ENCODE measurements at regions not wholly inside any gene's neighbourhood (a gene's known extent, or its start where the extent isn't known, plus 50 kb on each side); places are given as distances from the start of the nearest gene placed in this dataset.

GRCh38 chr4:144360146-144360793, 219.8 kb upstream of the GYPA start:
- DNase-seq (ENCODE audit: extremely low read depth, low read depth): no peak
- TF ChIP-seq, protein P1, sequence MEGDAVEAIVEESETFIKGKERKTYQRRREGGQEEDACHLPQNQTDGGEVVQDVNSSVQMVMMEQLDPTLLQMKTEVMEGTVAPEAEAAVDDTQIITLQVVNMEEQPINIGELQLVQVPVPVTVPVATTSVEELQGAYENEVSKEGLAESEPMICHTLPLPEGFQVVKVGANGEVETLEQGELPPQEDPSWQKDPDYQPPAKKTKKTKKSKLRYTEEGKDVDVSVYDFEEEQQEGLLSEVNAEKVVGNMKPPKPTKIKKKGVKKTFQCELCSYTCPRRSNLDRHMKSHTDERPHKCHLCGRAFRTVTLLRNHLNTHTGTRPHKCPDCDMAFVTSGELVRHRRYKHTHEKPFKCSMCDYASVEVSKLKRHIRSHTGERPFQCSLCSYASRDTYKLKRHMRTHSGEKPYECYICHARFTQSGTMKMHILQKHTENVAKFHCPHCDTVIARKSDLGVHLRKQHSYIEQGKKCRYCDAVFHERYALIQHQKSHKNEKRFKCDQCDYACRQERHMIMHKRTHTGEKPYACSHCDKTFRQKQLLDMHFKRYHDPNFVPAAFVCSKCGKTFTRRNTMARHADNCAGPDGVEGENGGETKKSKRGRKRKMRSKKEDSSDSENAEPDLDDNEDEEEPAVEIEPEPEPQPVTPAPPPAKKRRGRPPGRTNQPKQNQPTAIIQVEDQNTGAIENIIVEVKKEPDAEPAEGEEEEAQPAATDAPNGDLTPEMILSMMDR (IDR thresholded peaks at IDR 0.05; ENCODE audit: low read depth, low read length): no peak

DNA sequence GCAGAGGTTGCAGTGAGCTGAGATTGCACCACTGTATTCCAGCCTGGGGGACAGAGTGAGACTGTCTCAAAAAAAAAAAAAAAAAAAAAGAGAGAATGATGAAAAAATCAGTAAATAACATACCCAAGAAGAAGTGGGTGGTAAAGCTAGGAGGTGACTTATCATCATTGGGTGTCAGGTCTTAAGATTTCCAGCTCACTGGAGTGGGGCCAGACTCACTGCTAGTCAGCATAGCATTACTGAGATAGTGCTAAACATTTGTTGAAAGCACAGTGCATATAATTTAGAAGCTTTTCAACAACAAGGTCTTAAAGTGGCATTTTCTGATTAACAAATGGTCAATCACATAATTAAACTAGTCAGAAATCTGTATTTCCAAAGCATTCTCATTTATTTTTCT, 221.8 kb upstream of the GYPA start:
- no peak for DNase-seq (ENCODE audit: extremely low read depth, low read depth)
- TF ChIP-seq, protein P1 (IDR thresholded peaks at IDR 0.05; ENCODE audit: low read depth, low read length): no peak

GRCh38 chr4:144363890-144364289, 223.4 kb upstream of the GYPA start:
- TF ChIP-seq, protein P1 (IDR thresholded peaks at IDR 0.05; ENCODE audit: low read depth, low read length): no peak
- DNase-seq (ENCODE audit: extremely low read depth, low read depth): no peak

- TF ChIP-seq, protein P1 (IDR thresholded peaks at IDR 0.05; ENCODE audit: low read depth, low read length): no peak
- DNase-seq (ENCODE audit: extremely low read depth, low read depth): no peak
Observed at GRCh38 chr4:144366425-144366824, 225.9 kb upstream of the GYPA start.

DNA sequence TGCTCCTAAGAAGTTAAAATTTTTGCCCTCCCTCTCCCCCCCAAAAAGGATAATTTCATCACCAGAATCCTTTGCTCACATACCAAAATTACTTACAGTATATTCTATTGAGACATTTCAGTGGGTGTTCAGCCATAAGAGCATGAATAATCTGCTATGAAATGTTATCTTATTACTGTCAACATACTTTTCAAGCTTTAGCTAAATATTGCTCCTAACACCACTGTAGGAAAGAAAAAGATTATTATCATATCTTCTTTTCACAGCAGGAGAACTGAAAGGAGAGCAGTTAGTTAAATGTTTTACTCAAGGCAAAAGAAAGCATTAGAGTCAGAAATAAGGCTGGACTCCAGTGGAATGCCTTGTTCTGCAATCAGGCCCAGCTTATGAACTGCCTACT, 231.0 kb upstream of the GYPA start:
- TF ChIP-seq, protein P1 (IDR thresholded peaks at IDR 0.05; ENCODE audit: low read depth, low read length): no peak
- DNase-seq (ENCODE audit: extremely low read depth, low read depth): no peak

DNA sequence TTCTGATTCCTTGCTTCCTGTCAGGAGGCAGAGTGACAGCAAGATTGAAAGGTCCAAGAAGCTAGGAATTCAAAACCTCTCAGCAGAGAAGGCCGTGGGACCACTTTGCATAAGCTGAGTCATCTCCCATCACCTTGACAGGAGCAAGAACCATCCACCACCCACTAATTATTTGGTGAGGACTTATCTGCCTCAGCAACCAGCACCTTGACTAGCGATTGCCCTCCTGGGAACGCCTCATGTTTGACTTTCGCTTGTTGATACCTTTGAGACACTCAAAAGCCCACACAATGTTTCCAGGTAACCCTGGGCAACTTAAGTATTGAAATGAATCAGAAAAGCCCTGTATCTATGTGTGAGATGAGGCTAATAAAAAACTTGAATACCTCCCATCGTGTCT, 233.5 kb upstream of the GYPA start:
- TF ChIP-seq, protein P1 (IDR thresholded peaks at IDR 0.05; ENCODE audit: low read depth, low read length): no peak
- no peak for DNase-seq (ENCODE audit: extremely low read depth, low read depth)

DNA sequence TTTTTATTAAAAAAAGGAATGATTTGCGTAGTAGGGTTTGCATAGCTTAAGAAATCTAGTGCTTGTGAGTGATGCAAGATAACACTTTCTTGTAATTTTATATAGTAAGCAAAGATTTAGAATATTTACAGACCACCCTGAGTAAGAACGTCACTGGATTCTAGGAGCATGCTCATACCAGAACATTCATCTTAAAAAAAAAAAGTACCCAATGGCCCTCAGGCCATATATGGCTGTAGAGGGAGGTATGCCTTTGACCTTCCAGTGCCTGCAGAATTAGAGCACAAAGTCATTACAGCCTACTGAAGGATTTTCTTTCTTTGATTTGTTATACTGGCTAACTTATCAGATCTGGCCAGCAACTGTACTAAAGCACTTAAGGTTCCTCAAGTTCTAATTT, 236.3 kb upstream of the GYPA start:
- TF ChIP-seq, protein P1 (IDR thresholded peaks at IDR 0.05; ENCODE audit: low read depth, low read length): no peak
- DNase-seq (ENCODE audit: extremely low read depth, low read depth): no peak
